Esophagus squamous epithelium (tissue), 4 donors: ENCODE measurements at regions not wholly inside any gene's neighbourhood (a gene's known extent, or its start where the extent isn't known, plus 50 kb on each side); places are given as distances from the start of the nearest gene placed in this dataset.

ENCODE experiments used
- CTCF ChIP-seq, 6 experiments: fragments of 450-650 bp in 4 of 6; fragments of 200-600 bp in 2 of 6; sonication (generic) in 2 of 6; IDR thresholded peaks; one replicate each; pipeline ENCODE4 v1.5.1; 2016 to 2019; ENCODE audit warnings: antibody characterized with exemption in 6 of 6, mild to moderate bottlenecking in 4 of 6, moderate library complexity in 4 of 6
- POLR2A ChIP-seq, 4 donors: fragments of 450-650 bp; IDR thresholded peaks; one replicate each; pipeline ENCODE4 v1.6.1; 2017; ENCODE audit warnings: antibody characterized with exemption in 4 of 4, mild to moderate bottlenecking in 4 of 4, moderate library complexity in 3 of 4

- TF ChIP-seq POLR2A (IDR thresholded peaks at IDR 0.05): no peak
- no peak for TF ChIP-seq CTCF (IDR thresholded peaks at IDR 0.05)
These were observed 93.0 kb upstream of the FIGN start for GRCh38 chr2:163828771-163829170.
